K562 (cell line): ENCODE measurements at regions not wholly inside any gene's neighbourhood (a gene's known extent, or its start where the extent isn't known, plus 50 kb on each side); places are given as distances from the start of the nearest gene placed in this dataset.

Experiments used
- ATAC-seq: fragments of 200-7000 bp; cut with Tn5 transposase; 3 replicates; pipeline ENCODE4 v1.9.1; 2020; ENCODE audit warnings: moderate library complexity
- BruUV-seq: library from RNA; stranded (reverse); fragments of 400-500 nt; replicated peaks from 2 replicates; lab custom pipeline; 2021; lab: Mats Ljungman, UMichigan
- CTCF ChIA-PET: fragments of 300-600 bp; formaldehyde crosslinking; extraction: SDS; loops from one replicate; lab custom pipeline; 2021; ENCODE audit warnings: low intra/inter-chr PET ratio; lab: Yijun Ruan, JAX
- POLR2A ChIA-PET: fragments of 300-600, 350-650 bp; sonication (Branson Sonifier 250); formaldehyde crosslinking; extraction: SDS; loops from one replicate; lab custom pipeline; 2021; ENCODE audit warnings: antibody characterized with exemption, inconsistent platforms; lab: Yijun Ruan, JAX
- DNase-seq, 4 experiments: peaks; one replicate each; pipeline versions ENCODE4 v3.0.0 to v3.0.0-alpha.2; 2011 to 2018; ENCODE audit warnings: low spot score in 3 of 4, mixed read lengths in 3 of 4; ENCODE audit errors: extremely low read depth in 1 of 4
- FAIRE-seq: peaks from 2 replicates; lab custom pipeline; 2011; peaks lifted over from hg19 to GRCh38; lab: Jason Lieb, UNC
- H2AFZ ChIP-seq: 2 replicates; pipeline ENCODE4 v1.6.0; 2011; ENCODE audit warnings: low read depth, low read length, control low read depth, inconsistent platforms
- H3K27ac ChIP-seq: fragments of 200-600 bp; 3 replicates; pipeline ENCODE4 v1.8.0; 2011; ENCODE audit warnings: low read depth, mild to moderate bottlenecking, control low read depth, inconsistent platforms, low read length, moderate library complexity, mixed read lengths; ENCODE audit errors: extremely low read depth
- H3K27me3 ChIP-seq, 2 experiments: fragments of 300-600 bp in 1 of 2; 2 replicates in 1 of 2; 3 replicates in 1 of 2; pipeline versions ENCODE4 v1.6.0 to v1.8.0; 2011; ENCODE audit warnings: inconsistent platforms in 2 of 2, low read length in 2 of 2, mild to moderate bottlenecking in 1 of 2, mixed read lengths in 1 of 2, moderate library complexity in 1 of 2; ENCODE audit not compliant: control insufficient read depth in 2 of 2, insufficient read depth in 2 of 2
- H3K36me3 ChIP-seq: fragments of 300-600 bp; 3 replicates; pipeline ENCODE4 v1.8.0; 2011; ENCODE audit warnings: mild to moderate bottlenecking, low read length, inconsistent platforms; ENCODE audit not compliant: control insufficient read depth, insufficient read depth
- H3K4me1 ChIP-seq, 2 experiments: fragments of 200-600 bp in 1 of 2; replicated peaks in 1 of 2; 2 replicates in 1 of 2; 3 replicates in 1 of 2; pipeline versions ENCODE4 v1.5.1 to v1.8.0; 2011; ENCODE audit warnings: inconsistent platforms in 2 of 2, low read length in 2 of 2, mild to moderate bottlenecking in 1 of 2, mixed read lengths in 1 of 2, moderate library complexity in 1 of 2; ENCODE audit not compliant: control insufficient read depth in 2 of 2, insufficient read depth in 2 of 2
- H3K4me2 ChIP-seq: 2 replicates; pipeline ENCODE4 v1.6.1; 2011; ENCODE audit warnings: low read length, control low read depth, inconsistent platforms, mixed read lengths; ENCODE audit not compliant: insufficient read depth
- H3K4me3 ChIP-seq: fragments of 200-600 bp; sonication (generic), shearing (Covaris generic); 2 replicates; pipeline ENCODE4 v1.5.1; 2016; ENCODE audit warnings: control low read depth, inconsistent platforms
- H3K79me2 ChIP-seq: fragments of 200-600 bp; 3 replicates; pipeline ENCODE4 v1.8.0; 2011; ENCODE audit warnings: low read length, inconsistent platforms; ENCODE audit not compliant: control insufficient read depth, insufficient read depth
- H3K9ac ChIP-seq, 2 experiments: 2 replicates each; pipeline versions ENCODE4 v1.6.0 to v1.6.1; 2011; ENCODE audit warnings: low read depth in 2 of 2, low read length in 2 of 2, control low read depth in 1 of 2, inconsistent platforms in 1 of 2, mild to moderate bottlenecking in 1 of 2, mixed read lengths in 1 of 2; ENCODE audit not compliant: insufficient read depth in 1 of 2
- H3K9me1 ChIP-seq: one replicate; pipeline ENCODE4 v1.6.0; 2011; ENCODE audit warnings: inconsistent platforms, mild to moderate bottlenecking, low read length, moderate library complexity; ENCODE audit not compliant: control insufficient read depth, insufficient read depth
- H3K9me3 ChIP-seq: replicated peaks from 2 replicates; pipeline ENCODE4 v1.5.1; 2011; ENCODE audit warnings: low read depth, low read length, inconsistent platforms; ENCODE audit not compliant: control insufficient read depth, insufficient read depth
- H4K20me1 ChIP-seq: replicated peaks from 2 replicates; pipeline ENCODE4 v1.6.1; 2011; ENCODE audit warnings: low read length, inconsistent platforms, mixed read lengths; ENCODE audit not compliant: control insufficient read depth, insufficient read depth
- ATF1 ChIP-seq, 2 experiments: fragments of 450-650 bp in 1 of 2; IDR thresholded peaks; 2 replicates each; pipeline ENCODE4 v1.6.1; 2016; ENCODE audit warnings: missing compliant biosample characterization in 1 of 2, missing genetic modification characterization in 1 of 2
- BDP1 ChIP-seq: IDR thresholded peaks from 3 replicates; pipeline ENCODE4 v1.6.1; 2011; ENCODE audit not compliant: insufficient read length, insufficient read depth
- CEBPZ ChIP-seq: fragments of 150-350 bp; IDR thresholded peaks from 2 replicates; pipeline ENCODE4 v1.6.1; 2014; ENCODE audit warnings: low read depth, mild to moderate bottlenecking, low read length, borderline replicate concordance
- HDAC2 ChIP-seq: fragments of 450-650 bp; IDR thresholded peaks from 2 replicates; pipeline ENCODE4 v1.6.1; 2016; ENCODE audit warnings: mild to moderate bottlenecking
- RFX5 ChIP-seq: IDR thresholded peaks from 2 replicates; pipeline ENCODE4 v1.6.1; 2011; ENCODE audit warnings: low read depth, mild to moderate bottlenecking, improper control_type of control experiment, low read length
- TCFL5 ChIP-seq: fragments of 250-450 bp; sonication (Bioruptor Pico); conservative IDR thresholded peaks from 2 replicates; pipeline ENCODE4 v1.6.1; 2021; ENCODE audit warnings: mild to moderate bottlenecking, moderate library complexity, matching md5 sums
- ZBTB17 ChIP-seq: fragments of 450-650 bp; formaldehyde crosslinking; IDR thresholded peaks from 2 replicates; pipeline ENCODE4 v1.4.0; 2020; ENCODE audit warnings: mild to moderate bottlenecking
- ZBTB26 ChIP-seq: fragments of 450-650 bp; formaldehyde crosslinking; IDR thresholded peaks from 2 replicates; pipeline ENCODE4 v1.4.0; 2022; ENCODE audit warnings: missing genetic modification characterization
- ZBTB7A ChIP-seq: IDR thresholded peaks from 2 replicates; pipeline ENCODE4 v1.6.1; 2011; ENCODE audit warnings: low read depth, mild to moderate bottlenecking, low read length, moderate library complexity, borderline replicate concordance; ENCODE audit not compliant: control insufficient read depth
- ZFP30 ChIP-seq: fragments of 250-450 bp; sonication (Bioruptor Pico); IDR thresholded peaks from 2 replicates; pipeline ENCODE4 v1.8.0; 2022; ENCODE audit warnings: moderate library complexity, mild to moderate bottlenecking, inconsistent platforms, borderline replicate concordance
- ZNF282 ChIP-seq: sonication (generic); formaldehyde crosslinking; IDR thresholded peaks from 2 replicates; pipeline ENCODE4 v1.8.1; 2023; ENCODE audit warnings: missing genetic modification reagents
- ZNF408 ChIP-seq: fragments of 250-450 bp; sonication (Bioruptor Pico); IDR thresholded peaks from 2 replicates; pipeline ENCODE4 v1.4.0; 2020; ENCODE audit warnings: low read depth, mild to moderate bottlenecking, moderate library complexity
- WGBS: fragments of 100-300 bp; shearing (Covaris generic); methylation state at CpG from one replicate; pipeline ENCODE4 v1.1.6; 2016; ENCODE audit warnings: low coverage, mixed read lengths; ENCODE audit not compliant: insufficient coverage; ENCODE audit errors: missing lambda C conversion rate; 5-methylcytosine and 5-hydroxymethylcytosine counted together
- in situ Hi-C: fragments of 300-500 bp; cut with MboI; formaldehyde crosslinking; loops from 4 replicates; pipeline ENCODE4 v1.15.0; 2018; ENCODE audit warnings: inconsistent platforms, mixed read lengths
- intact Hi-C: fragments of 100-400 bp; cut with micrococcal nuclease; formaldehyde crosslinking; loops from 2 replicates; pipeline ENCODE4 v1.14.2; 2022

- H3K27me3 ChIP-seq: no peaks in the 10 kb centered on the region
- no peak for ATAC-seq
- intact Hi-C loops: no loop called here
- H3K36me3 ChIP-seq: no peaks in the 10 kb centered on the region
- no peaks in the 10 kb centered on the region for H3K9me1 ChIP-seq
- DNase-seq: no peak
- in situ Hi-C loops: no loop called here
- BruUV-seq: no TSS peak
- H3K9ac ChIP-seq: no peak overlapping the region
- CTCF ChIA-PET: no interaction called here
- H3K4me3 ChIP-seq: no peak overlapping the region
- TF ChIP-seq RFX5: no peak
- no peak for TF ChIP-seq CEBPZ
- no peak for TF ChIP-seq ATF1 (CRISPR knock-in tag; IDR thresholded peaks at IDR 0.05)
- no peak for TF ChIP-seq ATF1 (tag; IDR thresholded peaks at IDR 0.05)
- TF ChIP-seq ZFP30: no peak
- TF ChIP-seq ZBTB17 (CRISPR knock-in tag): no peak
- no peak for TF ChIP-seq ZBTB26 (CRISPR knock-in tag)
- no peak for TF ChIP-seq TCFL5 (CRISPR knock-in tag)
- TF ChIP-seq BDP1: no peak
- TF ChIP-seq ZBTB7A: no peak
- TF ChIP-seq HDAC2: no peak
- TF ChIP-seq ZNF408 (CRISPR knock-in tag): no peak
- no peak for TF ChIP-seq ZNF282 (CRISPR knock-in tag)
- H3K4me1 ChIP-seq: no peaks in the 10 kb centered on the region
- 8% methylated on average over 1 of the region's 1 CpG for WGBS
- POLR2A ChIA-PET: no interaction called here
- H2AFZ ChIP-seq: no peak overlapping the region
- FAIRE-seq: no peak
- no peaks in the 10 kb centered on the region for H3K79me2 ChIP-seq
- no peaks in the 10 kb centered on the region for H3K9me3 ChIP-seq
- H4K20me1 ChIP-seq: no peaks in the 10 kb centered on the region
- H3K4me2 ChIP-seq: no peak overlapping the region
- H3K27ac ChIP-seq: no peak overlapping the region
Observed at GRCh38 chr9:118940473-118940872, 428.8 kb downstream of the BRINP1 start.
